Gastroesophageal sphincter (tissue), 4 donors: ENCODE measurements at regions not wholly inside any gene's neighbourhood (a gene's known extent, or its start where the extent isn't known, plus 50 kb on each side); places are given as distances from the start of the nearest gene placed in this dataset.
"Not testable (repeated sequence)": the region's sequence is repeated elsewhere in the genome, so short reads cannot be mapped to it uniquely, and the experiment has no call there.

ENCODE experiments used
- ATAC-seq: fragments of 150-250 bp; one replicate; pipeline ENCODE4 v1.9.1; 2016; ENCODE audit warnings: mild to moderate bottlenecking, moderate library complexity
- H3K27ac ChIP-seq, 4 donors: fragments of 200-600 bp; sonication (generic) in 3 of 4; 1 replicate in 3 of 4; 2 replicates in 1 of 4; pipeline ENCODE4 v1.5.1; 2016 to 2019
- H3K27me3 ChIP-seq: fragments of 200-600 bp; sonication (generic); one replicate; pipeline ENCODE4 v1.5.1; 2019
- H3K36me3 ChIP-seq, 2 donors: fragments of 200-600 bp; sonication (generic); one replicate each; pipeline ENCODE4 v1.5.1; 2019; ENCODE audit warnings: control low read depth in 1 of 2
- H3K4me1 ChIP-seq, 3 donors: fragments of 200-600 bp; sonication (generic); 1 replicate in 2 of 3; 2 replicates in 1 of 3; pipeline ENCODE4 v1.5.1; 2016 to 2019; ENCODE audit warnings: control low read depth in 2 of 3
- H3K4me3 ChIP-seq, 2 donors: fragments of 200-600 bp; sonication (generic); one replicate each; pipeline ENCODE4 v1.5.1; 2019; ENCODE audit warnings: mild to moderate bottlenecking in 1 of 2, moderate library complexity in 1 of 2
- H3K9me3 ChIP-seq, 3 donors: fragments of 200-600 bp; sonication (generic); one replicate each; pipeline ENCODE4 v1.5.1; 2017 to 2019; ENCODE audit warnings: control low read depth in 2 of 3
- CTCF ChIP-seq, 4 experiments: fragments of 200-600 bp in 2 of 4; fragments of 450-650 bp in 2 of 4; sonication (generic) in 1 of 4; IDR thresholded peaks; one replicate each; pipeline ENCODE4 v1.5.1; 2017 to 2019; ENCODE audit warnings: antibody characterized with exemption in 4 of 4, mild to moderate bottlenecking in 2 of 4, moderate library complexity in 2 of 4
- EP300 ChIP-seq: sonication (generic); formaldehyde crosslinking; IDR thresholded peaks from one replicate; pipeline ENCODE4 v1.6.1; 2017; ENCODE audit warnings: antibody characterized with exemption, mild to moderate bottlenecking
- POLR2A ChIP-seq, 2 donors: fragments of 450-650 bp; IDR thresholded peaks; one replicate each; pipeline ENCODE4 v1.6.1; 2017; ENCODE audit warnings: antibody characterized with exemption in 2 of 2, mild to moderate bottlenecking in 2 of 2, moderate library complexity in 1 of 2
- POLR2AphosphoS5 ChIP-seq: sonication (generic); formaldehyde crosslinking; IDR thresholded peaks from one replicate; pipeline ENCODE4 v1.6.1; 2017; ENCODE audit warnings: antibody characterized with exemption
- WGBS, 2 donors: methylation state at CpG; one replicate each; pipeline ENCODE4 v1.1.5; 2018; ENCODE audit warnings: low coverage in 1 of 2; 5-methylcytosine and 5-hydroxymethylcytosine counted together

DNA sequence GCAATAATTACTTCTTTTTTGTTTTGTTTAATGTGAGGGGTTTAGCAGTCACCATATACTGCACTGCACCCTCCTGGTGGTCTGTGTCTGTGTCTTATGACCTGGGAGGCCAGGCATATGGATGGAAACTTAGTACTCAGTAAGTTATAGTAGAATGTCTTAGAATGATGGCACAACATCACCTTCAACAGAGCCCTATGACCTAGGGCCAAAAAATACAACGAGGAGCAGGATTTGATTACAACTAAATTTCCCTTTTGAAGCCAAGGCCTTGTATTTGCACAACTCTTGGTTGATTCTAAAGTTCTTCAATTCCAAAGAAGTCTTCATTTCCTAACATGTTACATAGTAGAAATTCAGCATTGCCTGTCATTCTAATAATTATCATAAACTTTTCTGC is 422.1 kb upstream of the PIK3R1 start:
- Histone ChIP-seq H3K9me3 (no peaks in the 10 kb centered on the region), H3K4me3 (no peak overlapping the region), H3K27ac (peak overlapping the region; percentile 52 to 80 (median 54)), H3K27me3 (no peaks in the 10 kb centered on the region), H3K36me3 (no peaks in the 10 kb centered on the region), H3K4me1 (peaks cover 0 to 33% (median 2%) of the 10 kb centered on the region in 3 donors)
- 63% methylated on average over 1 of the region's 1 CpG; no CpG with 5 or more reads in 1 of the 2 donors for WGBS, 2 donors
- ATAC-seq = peak; percentile 48
- TF ChIP-seq POLR2AphosphoS5 (no peak), POLR2A (IDR thresholded peaks at IDR 0.05) (no peak), CTCF (IDR thresholded peaks at IDR 0.05) (no peak), EP300 (no peak)

DNA sequence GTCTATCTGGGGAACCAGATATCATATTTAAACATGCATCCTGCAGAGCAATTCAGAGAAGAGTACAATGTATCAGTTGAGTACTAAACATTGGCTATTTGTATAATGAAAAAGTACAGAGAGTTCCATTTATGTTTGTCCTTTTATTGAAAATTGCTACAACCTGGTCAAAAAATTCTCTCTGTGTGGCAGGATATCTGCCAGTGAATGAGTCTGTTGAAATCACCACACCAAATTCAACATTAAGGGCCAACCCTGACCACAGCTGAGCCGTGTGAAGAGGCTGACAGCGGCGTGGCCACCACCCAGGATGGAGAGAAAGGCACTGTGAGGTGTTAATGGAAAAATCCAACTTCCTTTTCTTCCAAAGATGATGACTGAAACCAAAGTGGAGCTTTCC is 422.7 kb upstream of the PIK3R1 start:
- Histone ChIP-seq H3K4me1 (peaks cover 0 to 33% (median 2%) of the 10 kb centered on the region in 3 donors), H3K9me3 (no peaks in the 10 kb centered on the region), H3K27me3 (no peaks in the 10 kb centered on the region), H3K36me3 (no peaks in the 10 kb centered on the region), H3K27ac (peak overlapping the region in 3 of 4 donors; percentile 53 to 80 (median 56)), H3K4me3 (no peak overlapping the region)
- TF ChIP-seq CTCF (IDR thresholded peaks at IDR 0.05) (no peak), POLR2AphosphoS5 (peak; percentile 59), POLR2A (IDR thresholded peaks at IDR 0.05) (no peak)
- ATAC-seq = peak; percentile 90
- 55% methylated on average over 3 of the region's 3 CpGs; no CpG with 5 or more reads in 1 of the 2 donors for WGBS, 2 donors

- Histone ChIP-seq H3K4me1 (peaks cover 0 to 25% (median 2%) of the 10 kb centered on the region in 3 donors), H3K27ac (no peak overlapping the region), H3K9me3 (no peaks in the 10 kb centered on the region), H3K4me3 (no peak overlapping the region), H3K36me3 (no peaks in the 10 kb centered on the region), H3K27me3 (no peaks in the 10 kb centered on the region)
- ATAC-seq = no peak
- TF ChIP-seq POLR2AphosphoS5 (no peak), EP300 (no peak), POLR2A (IDR thresholded peaks at IDR 0.05) (no peak), CTCF (IDR thresholded peaks at IDR 0.05) (no peak)
- WGBS, 2 donors = 92 to 94% methylated on average over 2 to 3 of the region's 4 CpGs
These were observed 425.2 kb upstream of the PIK3R1 start for GRCh38 chr5:67790390-67790789.

- WGBS, 2 donors = 71 to 73% methylated on average over 3 to 7 of the region's 19 CpGs
- not testable (repeated sequence) for H3K9me3 ChIP-seq, H3K4me3 ChIP-seq, ATAC-seq, H3K27me3 ChIP-seq, H3K27ac ChIP-seq, H3K4me1 ChIP-seq, H3K36me3 ChIP-seq
These were observed 435.5 kb upstream of the PIK3R1 start for GRCh38 chr5:67779893-67780623.

GRCh38 chr5:67774786-67775185 is 440.8 kb upstream of the PIK3R1 start:
- no peak for TF ChIP-seq POLR2A (IDR thresholded peaks at IDR 0.05)
- ATAC-seq = no peak
- H3K9me3 ChIP-seq = no peaks in the 10 kb centered on the region
- peak overlapping the region in 1 of 4 donors; percentile 75 for H3K27ac ChIP-seq
- 82 to 100% methylated on average over 2 of the region's 2 CpGs for WGBS, 2 donors
- no peaks in the 10 kb centered on the region for H3K36me3 ChIP-seq
- H3K4me3 ChIP-seq = no peak overlapping the region
- H3K27me3 ChIP-seq = no peaks in the 10 kb centered on the region
- peaks cover 3 to 31% (median 3%) of the 10 kb centered on the region in 3 donors for H3K4me1 ChIP-seq

GRCh38 chr5:67774267-67774552 is 441.3 kb upstream of the PIK3R1 start:
- 35% methylated on average over 2 of the region's 2 CpGs; no CpG with 5 or more reads in 1 of the 2 donors for WGBS, 2 donors
- no peaks in the 10 kb centered on the region for H3K27me3 ChIP-seq
- no peak overlapping the region for H3K4me3 ChIP-seq
- H3K27ac ChIP-seq = peak overlapping the region; percentile 32 to 75 (median 52)
- H3K9me3 ChIP-seq = no peaks in the 10 kb centered on the region
- H3K4me1 ChIP-seq = peaks cover 3 to 36% (median 9%) of the 10 kb centered on the region in 3 donors
- H3K36me3 ChIP-seq = no peaks in the 10 kb centered on the region
- peak; percentile 53 for ATAC-seq
- TF ChIP-seq POLR2AphosphoS5 (no peak), EP300 (no peak), CTCF (IDR thresholded peaks at IDR 0.05) (no peak), POLR2A (IDR thresholded peaks at IDR 0.05) (no peak)
